ENCODE measurements at regions not wholly inside any gene's neighbourhood (a gene's known extent, or its start where the extent isn't known, plus 50 kb on each side); places are given as distances from the start of the nearest gene placed in this dataset.

GRCh38 chr7:84629216-84629615, 434.6 kb upstream of the SEMA3A start:
- no peak for DNase-seq (ENCODE audit: low spot score)

- no peak for DNase-seq (ENCODE audit: low spot score)
Measured at GRCh38 chr7:84627250-84627649, 432.7 kb upstream of the SEMA3A start.

DNA sequence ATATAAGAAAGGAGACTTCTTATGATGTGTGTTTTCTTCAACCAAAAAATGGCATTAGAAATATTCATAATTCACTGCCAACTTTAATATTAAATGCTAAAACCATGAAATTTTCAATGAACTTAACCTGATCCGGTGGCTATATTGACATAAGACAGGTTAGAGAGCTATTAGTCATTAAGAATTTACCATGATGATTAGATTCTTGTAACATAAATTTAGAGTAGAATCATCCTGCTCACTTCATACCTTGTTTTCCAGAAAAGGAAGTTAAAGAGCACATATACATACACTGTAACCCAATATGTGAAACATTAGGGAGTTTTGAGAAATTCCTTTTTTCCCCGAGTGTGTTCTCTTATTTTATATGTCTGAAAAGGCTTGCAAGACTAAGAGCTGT, 430.3 kb upstream of the SEMA3A start:
- no peak for DNase-seq (ENCODE audit: low spot score)

- DNase-seq (ENCODE audit: low spot score) = no peak
Measured at GRCh38 chr7:84624527-84624926, 429.9 kb upstream of the SEMA3A start.

- DNase-seq (ENCODE audit: low spot score) = no peak
Measured at GRCh38 chr7:84617265-84618030, 422.9 kb upstream of the SEMA3A start.

GRCh38 chr7:84614821-84615501, 420.4 kb upstream of the SEMA3A start:
- DNase-seq (ENCODE audit: low spot score) = no peak

- DNase-seq (ENCODE audit: low spot score) = peak; percentile 3
Measured at GRCh38 chr7:84612981-84613681, 418.5 kb upstream of the SEMA3A start.

- DNase-seq (ENCODE audit: low spot score) = no peak
Measured at GRCh38 chr7:84611391-84611790, 416.8 kb upstream of the SEMA3A start.

DNA sequence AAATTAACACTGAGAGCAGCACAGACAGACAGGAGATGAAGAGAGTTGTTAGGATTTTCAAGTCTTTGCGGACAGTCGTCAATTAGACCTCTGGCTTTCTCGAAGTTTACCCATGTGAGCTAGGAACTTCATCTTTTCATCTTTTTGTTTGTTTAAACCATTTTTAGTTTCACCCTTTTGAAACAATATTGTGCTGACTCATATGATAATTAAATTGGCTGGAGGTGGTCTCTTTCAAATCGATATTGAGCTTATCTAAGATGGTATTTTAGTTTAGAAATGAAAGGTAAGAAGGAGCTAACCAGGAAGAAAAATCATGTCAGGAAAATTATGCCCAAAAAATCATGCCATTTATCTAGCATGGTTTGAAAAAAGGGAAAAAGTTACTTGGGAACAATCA, 415.8 kb upstream of the SEMA3A start:
- DNase-seq (ENCODE audit: low spot score) = no peak

DNA sequence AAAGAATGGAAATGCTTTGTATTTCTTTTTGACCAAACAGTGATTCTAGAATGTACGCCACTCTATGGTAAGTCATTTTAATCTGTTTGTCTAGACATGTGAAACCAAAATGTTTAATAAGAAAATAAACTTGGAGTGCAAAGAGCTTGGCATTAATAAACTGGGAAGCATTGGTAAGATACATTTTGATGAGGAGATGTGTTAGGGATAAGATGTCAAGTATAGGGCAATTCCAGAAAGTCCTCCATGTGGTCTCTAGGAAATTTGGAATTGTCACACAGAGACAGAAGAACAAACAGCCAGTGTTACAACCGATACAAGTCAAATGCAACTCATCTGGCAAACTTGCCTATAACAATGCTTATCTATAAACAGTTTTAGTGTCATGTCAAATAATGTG, 410.7 kb upstream of the SEMA3A start:
- no peak for DNase-seq (ENCODE audit: low spot score)

- no peak for DNase-seq (ENCODE audit: low spot score)
Measured at GRCh38 chr7:84603545-84603944, 409.0 kb upstream of the SEMA3A start.

GRCh38 chr7:84595026-84595425, 400.4 kb upstream of the SEMA3A start:
- DNase-seq (ENCODE audit: low spot score) = no peak

DNA sequence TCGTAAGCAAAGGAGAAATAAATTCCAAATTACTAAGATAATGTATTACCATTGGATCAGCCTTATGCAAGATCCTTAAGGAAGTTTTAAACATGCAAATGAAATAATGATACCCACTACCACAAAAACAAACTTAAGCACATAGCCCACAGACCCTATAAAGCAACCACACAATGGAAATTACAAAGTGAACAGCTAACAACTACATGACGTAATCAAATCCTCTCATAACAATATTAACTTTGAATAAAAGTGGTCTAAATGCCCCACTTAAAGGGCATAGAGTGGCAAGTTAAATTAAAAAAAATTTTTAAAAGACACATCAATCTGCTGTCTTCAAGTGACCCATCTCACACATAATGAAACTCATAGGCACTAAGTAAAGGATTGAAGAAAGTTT, 397.3 kb upstream of the SEMA3A start:
- DNase-seq (ENCODE audit: low spot score) = no peak

DNA sequence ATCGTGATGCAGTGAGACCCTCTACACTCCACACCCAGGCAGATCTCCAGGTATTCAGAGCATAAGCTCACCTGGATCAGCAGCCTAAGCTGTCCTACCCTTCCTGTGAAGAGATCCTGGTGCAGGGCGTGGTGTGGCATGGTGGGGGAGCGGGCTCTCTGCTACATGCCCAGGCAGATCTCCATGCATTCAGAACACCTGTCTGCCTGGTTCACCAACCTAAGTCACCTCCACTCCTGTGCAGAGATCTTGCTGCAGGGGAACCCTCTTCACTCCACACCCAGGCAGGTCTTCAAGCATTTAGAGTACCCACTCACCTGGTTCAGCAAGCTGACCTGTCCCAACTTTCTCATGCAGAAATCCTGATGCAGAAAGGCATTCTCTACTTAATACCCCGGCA, 394.4 kb upstream of the SEMA3A start:
- DNase-seq (ENCODE audit: low spot score) = no peak

GRCh38 chr7:84583331-84583730, 388.7 kb upstream of the SEMA3A start:
- no peak for DNase-seq (ENCODE audit: low spot score)

DNA sequence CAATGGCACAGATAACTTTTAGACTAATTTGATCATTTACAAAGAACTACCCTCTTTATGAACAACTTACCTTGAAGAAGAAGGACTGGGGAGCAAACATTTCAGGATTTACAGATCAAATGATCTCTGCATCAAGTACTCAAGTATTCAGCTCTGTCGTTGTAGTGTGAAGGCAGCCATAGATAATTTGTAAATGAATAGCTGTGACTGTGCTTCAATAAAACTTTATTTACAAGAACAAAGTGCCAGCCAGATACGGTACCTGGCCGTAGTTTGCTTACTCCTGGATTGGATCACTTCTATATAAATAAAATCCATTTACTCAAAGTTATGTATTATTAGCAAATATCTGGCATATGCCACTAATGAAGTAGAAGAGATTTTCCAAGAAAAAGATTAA, 388.2 kb upstream of the SEMA3A start:
- no peak for DNase-seq (ENCODE audit: low spot score)

DNA sequence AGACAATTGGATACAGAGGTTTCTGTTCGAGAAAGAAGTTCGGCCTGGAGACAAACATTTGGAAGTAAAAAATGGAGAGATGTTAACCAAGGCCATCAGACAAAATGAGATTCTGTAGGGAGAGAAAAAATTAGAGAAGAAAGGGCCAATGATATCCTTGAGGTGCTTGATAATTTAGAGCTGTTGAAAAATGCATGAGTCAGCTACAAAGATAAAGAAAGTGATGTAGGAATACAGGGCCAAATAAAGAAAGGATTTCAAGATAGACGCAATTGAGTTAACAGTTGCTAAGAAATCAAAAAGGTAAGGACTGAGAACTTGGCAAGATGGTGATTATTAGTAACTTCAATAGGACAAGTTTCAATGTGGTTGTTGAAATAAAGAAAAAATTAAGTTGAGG, 384.2 kb upstream of the SEMA3A start:
- DNase-seq (ENCODE audit: low spot score) = no peak

GRCh38 chr7:84568781-84569180, 374.2 kb upstream of the SEMA3A start:
- DNase-seq (ENCODE audit: low spot score) = peak; percentile 2

DNA sequence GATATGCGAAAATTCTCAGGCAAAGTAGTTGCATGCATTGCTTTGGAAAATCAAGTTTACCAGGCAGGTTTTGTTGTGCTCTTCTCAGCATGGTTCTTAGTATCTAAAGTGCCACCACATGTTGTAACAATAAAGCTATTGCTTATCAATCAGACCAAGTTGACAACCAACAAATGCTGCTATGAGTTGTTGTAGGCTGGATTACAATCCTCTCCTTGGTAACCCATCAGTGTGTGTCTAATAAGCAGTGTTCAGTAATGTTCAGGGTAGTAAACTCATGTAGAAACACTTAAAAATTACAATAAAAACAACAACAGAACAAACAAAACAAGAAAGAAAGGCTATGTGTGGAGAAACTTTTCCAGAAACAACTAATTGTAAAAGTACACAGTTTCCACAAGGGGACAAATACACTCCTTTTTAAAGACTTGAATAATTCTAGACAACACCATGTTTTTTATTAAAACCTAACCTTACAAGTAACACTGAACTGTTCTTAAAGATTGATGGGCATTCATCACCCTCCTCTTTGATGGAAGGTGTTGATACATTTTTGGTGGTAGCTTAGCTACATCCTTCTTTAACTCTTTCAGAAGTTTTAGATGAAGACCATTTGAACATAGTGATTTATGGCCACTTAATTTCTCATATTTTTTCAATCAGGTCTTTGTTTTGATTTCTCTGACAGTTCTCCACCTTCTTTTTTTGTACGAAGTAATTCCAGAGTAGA, 370.9 kb upstream of the SEMA3A start:
- no peak for DNase-seq (ENCODE audit: low spot score)

DNA sequence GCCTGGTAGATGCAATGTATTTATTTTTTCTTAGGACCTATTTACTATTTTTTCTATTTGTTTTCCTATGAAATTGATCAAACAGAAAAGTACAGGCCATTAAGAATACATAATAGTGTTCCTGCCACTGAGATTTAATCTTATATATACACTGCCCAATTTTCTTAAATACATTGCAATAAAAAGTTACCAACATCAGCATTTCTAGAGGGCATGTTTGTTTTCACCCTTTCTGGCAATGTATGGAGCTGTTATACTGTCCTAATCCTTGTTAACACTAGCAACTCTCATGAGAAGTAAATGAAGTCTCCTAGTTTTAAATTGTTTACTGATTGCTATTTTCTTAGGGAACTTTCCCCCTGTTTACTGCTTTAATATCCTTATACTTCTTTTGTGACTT, 359.1 kb upstream of the SEMA3A start:
- no peak for DNase-seq (ENCODE audit: low spot score)

GRCh38 chr7:84549409-84549808, 354.8 kb upstream of the SEMA3A start:
- DNase-seq (ENCODE audit: low spot score) = no peak
